ENCODE measurements at regions not wholly inside any gene's neighbourhood (a gene's known extent, or its start where the extent isn't known, plus 50 kb on each side); places are given as distances from the start of the nearest gene placed in this dataset.

DNA sequence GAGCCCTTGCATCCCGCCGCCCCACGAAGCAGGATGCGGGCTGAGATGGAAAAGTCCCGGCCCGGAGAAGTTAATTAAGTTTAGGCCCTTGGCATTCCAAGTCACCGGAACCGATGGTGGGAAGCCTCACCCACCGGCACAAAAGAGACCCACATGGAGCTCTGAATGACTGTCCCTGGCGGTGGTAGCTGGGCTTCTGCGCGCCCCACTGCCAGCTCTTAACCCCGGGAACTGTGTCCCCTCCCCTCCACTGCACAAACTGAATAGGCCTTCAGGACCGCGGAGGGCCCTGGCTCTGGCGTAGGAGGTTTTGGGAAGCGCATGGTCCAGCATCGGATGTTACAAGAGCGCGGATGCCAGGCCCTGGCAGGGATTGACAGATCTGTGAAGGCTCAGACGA lies 291.1 kb upstream of the TUT7 start:
- no peak for ATAC-seq
- TF ChIP-seq DNMT1 (CRISPR knock-in tag; IDR thresholded peaks at IDR 0.05): no peak
- no peak for TF ChIP-seq KMT2A (CRISPR knock-in tag; IDR thresholded peaks at IDR 0.05)
- no peak for TF ChIP-seq ZNF563 (CRISPR knock-in tag; IDR thresholded peaks at IDR 0.05)
- no peak for TF ChIP-seq DR1 (CRISPR knock-in tag; IDR thresholded peaks at IDR 0.05)
- TF ChIP-seq EP300 (IDR thresholded peaks at IDR 0.05; ENCODE audit: low read depth in 2 of 2, low read length in 2 of 2): no peak
- TF ChIP-seq EP300 (CRISPR knock-in tag; IDR thresholded peaks at IDR 0.05; ENCODE audit: borderline replicate concordance): no peak
- no peak for TF ChIP-seq ZNF205 (CRISPR knock-in tag; IDR thresholded peaks at IDR 0.05)
- no peak for TF ChIP-seq CHD2 (IDR thresholded peaks at IDR 0.05; ENCODE audit: low read depth, low read length)
- TF ChIP-seq ZNF607 (CRISPR knock-in tag; IDR thresholded peaks at IDR 0.05; ENCODE audit: borderline replicate concordance): no peak
- TF ChIP-seq RNF219 (CRISPR knock-in tag; IDR thresholded peaks at IDR 0.05): no peak
- TF ChIP-seq, protein P1, sequence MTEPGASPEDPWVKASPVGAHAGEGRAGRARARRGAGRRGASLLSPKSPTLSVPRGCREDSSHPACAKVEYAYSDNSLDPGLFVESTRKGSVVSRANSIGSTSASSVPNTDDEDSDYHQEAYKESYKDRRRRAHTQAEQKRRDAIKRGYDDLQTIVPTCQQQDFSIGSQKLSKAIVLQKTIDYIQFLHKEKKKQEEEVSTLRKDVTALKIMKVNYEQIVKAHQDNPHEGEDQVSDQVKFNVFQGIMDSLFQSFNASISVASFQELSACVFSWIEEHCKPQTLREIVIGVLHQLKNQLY (CRISPR knock-in tag; IDR thresholded peaks at IDR 0.05): no peak
- no peak for TF ChIP-seq KDM3A (CRISPR knock-in tag; IDR thresholded peaks at IDR 0.05; ENCODE audit: low read depth)
- TF ChIP-seq NPAS2 (CRISPR knock-in tag; IDR thresholded peaks at IDR 0.05; ENCODE audit: borderline replicate concordance): no peak
- TF ChIP-seq ARHGAP35 (CRISPR knock-in tag; IDR thresholded peaks at IDR 0.05; ENCODE audit: borderline replicate concordance): no peak
- BruUV-seq (replicated peaks): no TSS peak

More for the DNA sequence above, 291.1 kb upstream of the TUT7 start:
- no peak overlapping the region for H2AFZ ChIP-seq (ENCODE audit: low read length)
- H3K36me3 ChIP-seq (replicated peaks in 1 of 2; ENCODE audit: control insufficient read depth in 1 of 2, insufficient read depth in 2 of 2, low read length in 2 of 2): no peaks in the 10 kb centered on the region
- H3K27ac ChIP-seq (ENCODE audit: extremely low read length, insufficient read depth, low read length): no peak overlapping the region
- H3K9ac ChIP-seq (ENCODE audit: insufficient read depth, low read depth, low read length): no peak overlapping the region
- H4K20me1 ChIP-seq (ENCODE audit: insufficient read depth, low read length): no peaks in the 10 kb centered on the region
- H3K4me2 ChIP-seq (ENCODE audit: low read depth, low read length): no peak overlapping the region
- no peaks in the 10 kb centered on the region; a peak in 1 of 5 replicates for H3K27me3 ChIP-seq (ENCODE audit: control insufficient read depth in 1 of 2, insufficient read depth in 2 of 2, low read length in 2 of 2)
- no peaks in the 10 kb centered on the region for H3K79me2 ChIP-seq (ENCODE audit: insufficient read depth, low read length)
- no peak overlapping the region for H3K4me3 ChIP-seq (replicated peaks in 1 of 3; ENCODE audit: insufficient read depth in 1 of 3, low read depth in 2 of 3, low read length in 3 of 3)
- ChIA-PET CTCF (ENCODE audit: low intra/inter-chr PET ratio, low total read pairs) (no interaction called here), POLR2A (no interaction called here)
- in situ Hi-C loops (cut with HindIII; ENCODE audit: extremely low pct_ligation_motif_present, low pct_unique_long_range_greater_than_20kb) (no loop called here), intact Hi-C loops (cut with micrococcal nuclease; ENCODE audit: unreplicated experiment) (no loop called here)
- H3K9me3 ChIP-seq (ENCODE audit: low read length): no peaks in the 10 kb centered on the region
- DNase-seq (ENCODE audit: low spot score) (no peak), FAIRE-seq (no peak)
- H3K4me1 ChIP-seq (ENCODE audit: insufficient read depth, low read length): no peaks in the 10 kb centered on the region
- WGBS (ENCODE audit: low lambda C conversion rate): 47% methylated on average over 17 of the region's 21 CpGs

All from HepG2 (cell line).